ENCODE measurements at regions not wholly inside any gene's neighbourhood (a gene's known extent, or its start where the extent isn't known, plus 50 kb on each side); places are given as distances from the start of the nearest gene placed in this dataset.

DNA sequence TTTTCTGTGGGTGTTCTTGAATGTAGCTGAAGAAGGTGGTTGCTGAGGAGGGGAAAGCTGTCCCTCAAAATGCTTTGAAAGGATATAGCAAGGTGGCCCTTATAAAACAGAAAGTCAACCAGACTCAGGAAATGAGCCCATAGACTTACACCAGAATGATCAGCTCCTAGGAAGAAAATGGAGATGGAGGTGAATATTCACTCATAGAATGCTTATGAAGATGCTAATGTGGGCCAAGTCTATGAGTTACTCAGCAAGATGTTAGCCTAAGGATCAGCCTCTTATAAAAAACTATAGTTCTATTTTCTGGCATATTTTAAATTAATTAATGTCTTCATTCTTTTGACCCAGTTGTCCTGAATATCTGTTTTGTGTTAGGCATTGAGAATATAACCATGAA is 1054.0 kb downstream of the AGBL1 start:
- H3F3A ChIP-seq (ENCODE audit: insufficient read depth, low read depth): no peaks in the 10 kb centered on the region
- ChIA-PET POLR2A (ENCODE audit: unreplicated experiment) (no interaction called here), CTCF (no interaction called here)
- H3K9me3 ChIP-seq (ENCODE audit: insufficient read depth, low read depth): no peaks in the 10 kb centered on the region
- no TSS peak for BruUV-seq (replicated peaks)
- no peak overlapping the region for H3K27ac ChIP-seq
- H3K4me2 ChIP-seq: no peak overlapping the region
- H3K4me3 ChIP-seq: no peak overlapping the region
- H3K36me3 ChIP-seq (ENCODE audit: low read depth): no peaks in the 10 kb centered on the region
- DNase-seq: no peak
- no peaks in the 10 kb centered on the region for H3K9me2 ChIP-seq (ENCODE audit: insufficient read depth)
- no peaks in the 10 kb centered on the region for H3K27me3 ChIP-seq (ENCODE audit: insufficient read depth, low read depth)
- no peak overlapping the region for H2AFZ ChIP-seq
- no peaks in the 10 kb centered on the region for H3K79me2 ChIP-seq (ENCODE audit: low read depth)
- intact Hi-C loops (cut with micrococcal nuclease; ENCODE audit: unreplicated experiment): no loop called here
- H4K20me1 ChIP-seq (ENCODE audit: insufficient read depth): no peaks in the 10 kb centered on the region
- H3K4me1 ChIP-seq (replicated peaks; ENCODE audit: insufficient read depth): no peaks in the 10 kb centered on the region
- TF ChIP-seq CTCF (conservative IDR thresholded peaks at IDR 0.05) (no peak), EZH2 (IDR thresholded peaks at IDR 0.05; ENCODE audit: low read depth) (no peak)

DNA sequence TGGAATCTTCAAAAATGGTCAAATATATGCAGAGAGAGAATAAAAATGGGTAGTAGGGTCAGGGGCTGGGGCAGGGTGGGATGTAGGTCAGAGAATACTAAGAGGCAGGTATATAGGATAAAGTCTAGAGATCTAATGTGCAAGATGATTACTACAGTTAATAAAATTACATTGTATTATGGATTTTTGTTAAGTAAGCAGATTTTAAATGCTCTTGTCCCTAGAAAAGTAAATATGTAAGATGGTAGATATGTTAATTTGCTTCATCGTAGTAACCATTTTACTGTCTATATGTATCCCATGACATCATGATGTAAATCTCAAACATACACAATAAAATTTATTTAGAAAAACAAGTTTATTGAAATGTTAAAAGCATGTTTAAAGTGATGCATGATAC is 1051.4 kb downstream of the AGBL1 start:
- Histone ChIP-seq H3F3A (ENCODE audit: insufficient read depth, low read depth) (no peaks in the 10 kb centered on the region), H3K4me1 (replicated peaks; ENCODE audit: insufficient read depth) (no peaks in the 10 kb centered on the region), H3K36me3 (ENCODE audit: low read depth) (no peaks in the 10 kb centered on the region), H3K9me3 (ENCODE audit: insufficient read depth, low read depth) (no peaks in the 10 kb centered on the region), H2AFZ (no peak overlapping the region), H3K79me2 (ENCODE audit: low read depth) (no peaks in the 10 kb centered on the region), H3K27me3 (ENCODE audit: insufficient read depth, low read depth) (no peaks in the 10 kb centered on the region), H3K4me2 (no peak overlapping the region), H3K27ac (no peak overlapping the region), H4K20me1 (ENCODE audit: insufficient read depth) (no peaks in the 10 kb centered on the region), H3K9me2 (ENCODE audit: insufficient read depth) (no peaks in the 10 kb centered on the region), H3K4me3 (no peak overlapping the region)
- ChIA-PET POLR2A (ENCODE audit: unreplicated experiment) (no interaction called here), CTCF (no interaction called here)
- intact Hi-C loops (cut with micrococcal nuclease; ENCODE audit: unreplicated experiment): no loop called here
- no TSS peak for BruUV-seq (replicated peaks)
- no peak for TF ChIP-seq EZH2 (IDR thresholded peaks at IDR 0.05; ENCODE audit: low read depth)
- no peak for TF ChIP-seq CTCF (conservative IDR thresholded peaks at IDR 0.05)
- no peak for DNase-seq

DNA sequence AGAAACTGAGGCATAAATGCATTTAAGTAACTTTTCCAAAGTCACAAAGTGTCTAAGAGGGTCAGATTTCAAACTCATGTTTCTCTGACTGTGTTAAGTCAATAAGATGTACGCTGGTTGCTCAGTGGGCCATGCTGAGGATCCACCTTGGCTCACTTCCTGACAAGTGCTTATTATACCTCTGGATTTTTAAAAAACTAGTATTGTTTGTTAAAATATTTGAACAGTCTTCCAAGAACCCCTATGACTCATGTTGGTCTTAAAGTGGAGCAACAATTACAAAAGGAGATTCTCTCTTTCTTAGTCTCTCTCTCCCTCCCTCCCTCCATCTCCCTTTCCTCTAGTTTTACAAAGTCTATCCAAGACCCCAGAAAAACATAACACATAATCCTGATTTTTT is 1050.2 kb downstream of the AGBL1 start:
- BruUV-seq (replicated peaks): no TSS peak
- no peaks in the 10 kb centered on the region for H3K36me3 ChIP-seq (ENCODE audit: low read depth)
- no peak overlapping the region for H2AFZ ChIP-seq
- H3K79me2 ChIP-seq (ENCODE audit: low read depth): no peaks in the 10 kb centered on the region
- no peaks in the 10 kb centered on the region for H3F3A ChIP-seq (ENCODE audit: insufficient read depth, low read depth)
- H3K9me2 ChIP-seq (ENCODE audit: insufficient read depth): no peaks in the 10 kb centered on the region
- H4K20me1 ChIP-seq (ENCODE audit: insufficient read depth): no peaks in the 10 kb centered on the region
- no peaks in the 10 kb centered on the region for H3K4me1 ChIP-seq (replicated peaks; ENCODE audit: insufficient read depth)
- no peak for DNase-seq
- no peak overlapping the region for H3K4me2 ChIP-seq
- H3K9me3 ChIP-seq (ENCODE audit: insufficient read depth, low read depth): no peaks in the 10 kb centered on the region
- TF ChIP-seq CTCF (conservative IDR thresholded peaks at IDR 0.05): no peak
- no peak for TF ChIP-seq EZH2 (IDR thresholded peaks at IDR 0.05; ENCODE audit: low read depth)
- no peak overlapping the region for H3K27ac ChIP-seq
- intact Hi-C loops (cut with micrococcal nuclease; ENCODE audit: unreplicated experiment): no loop called here
- ChIA-PET POLR2A (ENCODE audit: unreplicated experiment) (no interaction called here), CTCF (no interaction called here)
- H3K4me3 ChIP-seq: no peak overlapping the region
- H3K27me3 ChIP-seq (ENCODE audit: insufficient read depth, low read depth): no peaks in the 10 kb centered on the region

Measured in PC-9 (cell line).